Fibroblast of skin of abdomen (primary cell): ENCODE measurements at regions not wholly inside any gene's neighbourhood (a gene's known extent, or its start where the extent isn't known, plus 50 kb on each side); places are given as distances from the start of the nearest gene placed in this dataset.
"Not testable (repeated sequence)": the region's sequence is repeated elsewhere in the genome, so short reads cannot be mapped to it uniquely, and the experiment has no call there.

ENCODE experiments used
- DNase-seq: peaks from one replicate; pipeline ENCODE4 v3.0.0-alpha.2; 2013

GRCh38 chr20:4431446-4431845 lies 182.4 kb upstream of the ADRA1D start:
- no peak for DNase-seq

DNA sequence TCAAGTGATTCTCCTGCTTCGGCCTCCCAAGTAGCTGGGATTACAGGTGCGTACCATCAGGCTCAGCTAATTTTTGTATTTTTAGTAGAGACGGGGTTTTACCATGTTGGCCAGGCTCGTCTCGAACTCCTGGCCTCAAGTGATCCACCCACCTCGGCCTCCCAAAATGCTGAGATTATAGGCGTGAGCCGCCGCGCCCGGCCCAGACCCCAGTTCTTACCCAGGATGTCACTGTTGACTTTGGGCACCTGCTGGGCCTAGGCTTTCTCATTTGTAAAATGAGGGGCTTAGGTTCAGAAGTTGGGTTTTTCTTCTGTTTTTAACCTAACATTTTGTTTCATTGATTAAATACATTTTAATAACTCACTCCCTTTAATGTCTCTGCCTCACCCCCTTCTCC lies 181.7 kb upstream of the ADRA1D start:
- DNase-seq = not testable (repeated sequence)

- peak; percentile 23 for DNase-seq
Measured at GRCh38 chr20:4427940-4428586, 179.0 kb upstream of the ADRA1D start.

DNA sequence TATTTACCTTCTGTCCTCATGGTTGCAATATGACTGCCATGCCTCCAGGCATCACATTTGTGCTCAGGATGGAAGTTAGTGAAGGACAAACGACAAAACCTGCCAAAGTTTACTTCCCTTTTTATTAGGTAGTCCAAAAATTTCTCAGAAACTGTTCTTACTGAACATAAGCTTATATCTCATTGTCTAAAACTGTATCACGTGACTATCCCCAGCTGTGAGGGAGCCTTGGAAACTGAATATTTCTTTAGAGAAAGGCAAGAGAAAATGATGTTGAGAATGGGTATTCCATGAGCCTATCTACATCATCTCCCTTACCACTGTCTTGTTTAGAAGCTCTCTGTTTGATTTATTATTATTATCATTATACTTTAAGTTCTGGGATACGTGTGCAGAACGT lies 169.1 kb upstream of the ADRA1D start:
- no peak for DNase-seq

DNA sequence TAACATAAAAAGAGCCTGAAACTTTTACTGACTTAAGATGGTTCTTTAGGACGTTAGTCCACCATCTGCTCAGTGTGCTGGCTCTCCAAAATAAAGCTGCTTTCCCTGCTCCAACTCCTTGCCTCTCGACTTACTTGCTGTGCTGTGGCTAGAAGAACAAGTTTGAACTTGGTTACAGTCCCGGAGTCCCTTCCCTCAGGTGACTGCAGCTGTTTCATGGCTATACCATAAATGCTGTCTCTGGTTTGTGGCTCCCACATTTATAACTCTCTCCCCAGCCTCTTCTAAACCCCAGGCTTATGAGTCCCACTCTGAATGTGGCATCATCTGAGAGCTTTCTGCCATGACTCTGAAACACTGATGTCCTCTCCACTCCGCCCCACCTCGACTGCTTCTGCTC lies 166.2 kb upstream of the ADRA1D start:
- no peak for DNase-seq

DNA sequence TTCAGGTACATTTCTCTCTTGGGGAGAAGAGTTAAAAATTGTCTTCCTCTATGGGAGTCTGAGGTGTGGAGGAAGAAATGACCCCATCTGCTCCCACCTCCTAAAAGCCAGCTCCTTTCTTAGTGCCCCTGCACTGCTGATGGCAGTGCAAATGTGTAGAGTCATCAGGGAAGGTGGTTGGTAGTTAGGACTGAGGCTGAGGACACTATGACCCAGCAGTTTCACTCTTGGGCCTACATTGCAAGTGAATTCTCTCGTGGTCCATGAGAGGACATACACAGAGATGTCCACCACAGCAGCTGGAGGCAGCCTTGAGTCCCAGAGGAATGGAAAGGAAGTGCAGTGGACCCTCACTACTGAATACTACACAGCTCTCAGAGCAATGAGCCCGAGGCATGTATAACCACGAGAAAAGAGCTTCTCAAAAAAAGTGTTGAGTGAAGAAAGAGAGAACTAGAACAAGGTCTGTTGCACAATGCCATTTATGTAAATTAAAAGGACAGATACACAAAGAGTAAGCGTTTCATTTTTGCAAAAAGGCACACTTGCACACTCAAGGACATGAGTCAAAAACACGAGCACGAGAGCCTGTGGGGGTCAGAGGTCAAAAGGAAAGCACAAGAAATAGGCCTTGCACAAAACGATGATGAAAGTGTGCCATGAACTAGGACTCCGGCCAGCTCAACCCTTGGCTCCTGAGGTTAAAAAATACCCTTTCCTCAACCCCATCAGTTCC lies 164.4 kb upstream of the ADRA1D start:
- no peak for DNase-seq

- DNase-seq = no peak
Measured at GRCh38 chr20:4412216-4412615, 163.1 kb upstream of the ADRA1D start.

DNA sequence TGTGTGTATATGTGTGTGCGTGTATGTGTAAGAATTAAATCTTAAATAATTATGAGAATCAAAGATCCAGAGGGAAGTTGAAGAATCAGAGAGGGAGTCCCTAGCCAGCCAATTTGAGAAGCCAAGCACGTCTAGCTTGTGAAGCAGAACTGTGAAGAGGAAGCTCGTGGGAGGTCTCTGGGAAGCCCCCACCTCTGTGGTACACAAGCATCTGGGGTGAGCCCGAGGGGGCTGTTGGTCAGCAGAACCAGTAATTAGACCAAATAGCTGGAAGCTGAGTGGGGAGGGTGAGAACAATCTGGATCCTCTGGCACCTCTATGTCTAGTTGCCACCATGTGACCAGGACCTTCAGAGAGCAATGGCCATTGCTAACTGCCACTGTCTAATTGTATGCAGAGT lies 162.7 kb upstream of the ADRA1D start:
- DNase-seq = no peak

GRCh38 chr20:4406627-4407026 lies 157.5 kb upstream of the ADRA1D start:
- peak; percentile 78 for DNase-seq

DNA sequence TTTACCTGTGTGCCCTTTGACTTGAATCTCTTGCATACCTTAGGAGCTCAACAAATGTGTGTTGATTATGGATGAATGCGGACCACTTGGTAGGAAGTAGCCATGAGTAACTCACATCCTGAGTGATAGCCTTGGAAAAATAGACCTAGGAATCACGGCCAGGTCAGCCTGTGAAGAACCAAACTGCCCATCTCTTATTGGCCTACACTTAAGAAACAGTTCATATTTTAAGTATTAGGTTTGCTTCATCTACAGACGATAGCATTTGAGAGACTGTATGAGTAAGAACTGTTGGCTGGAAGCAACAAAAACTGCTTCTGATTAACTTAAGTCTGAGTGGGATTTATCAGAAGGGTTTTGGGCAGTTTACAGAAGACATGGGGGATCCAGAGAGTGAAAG lies 152.5 kb upstream of the ADRA1D start:
- peak; percentile 27 for DNase-seq

DNA sequence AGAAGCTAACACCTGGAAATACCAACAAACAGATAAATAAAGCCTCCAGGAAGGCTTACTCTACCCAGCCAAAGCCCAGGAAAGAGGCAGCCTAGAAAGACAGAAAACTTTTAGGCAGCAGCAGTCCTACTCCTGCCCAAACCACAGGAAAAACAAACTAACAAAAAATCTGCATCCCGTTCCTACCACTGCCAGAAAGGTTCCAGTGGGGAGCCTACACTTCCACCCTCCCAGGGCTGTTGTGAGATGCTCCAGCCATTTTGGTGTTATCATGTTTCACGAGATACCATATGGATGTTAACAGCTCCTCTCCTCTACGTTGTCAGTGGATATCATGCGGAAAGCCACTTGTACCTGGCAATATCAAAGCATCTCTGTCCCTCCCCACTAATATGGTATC lies 135.9 kb upstream of the ADRA1D start:
- DNase-seq = no peak

DNA sequence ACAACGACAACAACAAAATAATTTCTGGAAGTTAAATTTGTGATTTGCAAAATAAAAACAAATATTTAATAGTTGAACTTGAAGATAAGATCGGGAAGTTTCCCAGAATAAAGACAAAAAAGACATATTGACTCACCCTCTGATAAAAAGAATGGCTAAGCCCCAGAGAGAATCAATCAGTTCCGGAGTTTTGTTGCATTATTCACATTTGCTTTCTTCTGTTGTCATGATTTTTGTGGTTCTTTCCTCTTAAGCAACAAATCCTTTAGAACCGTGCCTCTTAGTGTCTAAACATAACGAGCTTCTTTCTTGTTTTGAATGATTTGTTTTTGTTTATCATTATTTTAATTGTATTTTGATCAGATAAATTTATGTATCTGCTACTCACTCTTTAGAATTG lies 134.9 kb upstream of the ADRA1D start:
- DNase-seq = peak; percentile 43

GRCh38 chr20:4375881-4376280 lies 126.8 kb upstream of the ADRA1D start:
- DNase-seq = peak; percentile 95

DNA sequence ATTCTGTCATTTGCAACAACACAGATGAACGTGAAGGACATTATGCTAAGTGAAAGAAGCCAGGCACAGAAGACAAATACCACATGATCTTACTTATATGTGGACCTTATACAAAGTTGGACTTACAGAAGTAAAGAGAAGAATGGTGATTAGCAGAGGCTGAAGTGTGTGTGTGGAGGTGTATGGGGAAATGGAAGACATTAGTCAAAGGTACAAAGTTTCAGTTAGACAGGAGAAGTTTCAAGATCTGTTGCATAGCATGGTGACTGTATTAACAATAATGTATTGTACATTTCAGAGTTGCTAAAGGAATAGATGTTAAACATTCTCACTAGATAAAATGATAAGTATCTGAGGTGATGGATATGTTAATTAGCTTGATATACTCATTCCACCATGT lies 124.4 kb upstream of the ADRA1D start:
- DNase-seq = no peak

DNA sequence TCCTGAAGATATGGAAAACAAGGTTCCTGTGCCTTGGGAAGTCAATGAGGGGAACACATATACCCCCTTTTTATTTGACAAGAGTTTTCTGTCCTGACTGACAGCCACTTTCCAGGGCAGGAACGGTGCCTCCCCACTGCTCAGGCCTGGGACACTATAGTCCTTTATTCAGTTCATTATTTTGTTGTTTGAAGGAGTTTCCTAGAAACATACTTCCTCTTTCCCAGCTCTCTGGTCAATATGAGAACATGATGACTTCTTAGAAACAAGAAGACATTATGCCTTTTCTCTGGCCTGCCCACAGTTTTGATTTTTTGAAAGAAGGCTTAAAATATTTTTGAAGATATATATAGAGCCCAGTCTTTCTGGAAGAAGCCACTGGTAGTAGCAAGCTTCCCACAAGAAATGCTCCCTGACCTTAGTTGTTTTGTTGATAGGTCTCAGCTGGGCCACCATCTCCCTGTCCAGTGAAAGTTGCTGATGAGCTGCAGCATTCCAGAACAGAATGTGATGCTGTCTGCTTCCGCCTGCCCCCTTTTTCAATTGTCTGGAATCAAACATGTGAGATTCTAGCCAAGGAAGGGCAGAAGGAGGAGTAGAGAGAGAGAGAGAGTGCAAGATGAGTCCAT lies 122.7 kb upstream of the ADRA1D start:
- DNase-seq = no peak

DNA sequence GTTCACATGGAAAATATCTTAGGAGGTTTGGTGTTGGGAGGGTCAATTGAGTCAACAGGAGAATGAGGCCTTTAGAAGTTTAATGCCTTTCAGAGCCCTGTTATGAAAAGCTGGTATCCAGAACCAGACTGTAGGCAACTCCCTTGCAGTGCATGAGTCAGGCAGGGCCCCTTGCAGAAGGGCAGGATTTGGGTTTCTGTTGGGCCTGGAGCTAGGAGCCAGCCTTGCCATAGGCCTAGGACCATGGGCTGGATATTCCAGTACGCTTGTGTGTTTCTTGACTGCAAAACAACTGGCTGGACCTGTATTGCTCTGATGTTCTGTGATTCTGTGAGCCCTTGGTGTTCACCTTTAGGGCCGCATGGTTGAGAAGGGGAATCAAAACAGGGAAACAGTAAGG lies 121.8 kb upstream of the ADRA1D start:
- no peak for DNase-seq

- no peak for DNase-seq
Measured at GRCh38 chr20:4369798-4370124, 120.7 kb upstream of the ADRA1D start.

GRCh38 chr20:4369119-4369797 lies 120.2 kb upstream of the ADRA1D start:
- no peak for DNase-seq

DNA sequence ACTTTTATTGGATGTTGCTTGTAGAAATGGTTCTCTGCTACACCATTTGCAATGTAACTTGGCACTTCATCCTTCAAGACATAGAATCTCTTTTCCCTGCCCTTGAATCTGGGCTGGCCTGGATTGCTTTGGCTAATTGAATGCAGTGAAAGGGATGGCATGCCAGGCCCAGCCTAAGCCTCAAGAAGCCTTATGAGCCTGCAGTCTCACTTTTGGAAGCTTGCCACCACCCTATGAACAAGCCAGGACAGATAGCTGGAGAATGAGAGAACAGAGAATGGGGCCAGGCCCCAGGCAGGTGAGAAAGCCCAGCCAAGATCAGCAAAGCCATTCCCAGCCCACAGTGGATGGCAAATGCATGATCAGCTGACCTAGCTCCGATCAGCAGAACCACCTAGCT lies 117.0 kb upstream of the ADRA1D start:
- DNase-seq = no peak

DNA sequence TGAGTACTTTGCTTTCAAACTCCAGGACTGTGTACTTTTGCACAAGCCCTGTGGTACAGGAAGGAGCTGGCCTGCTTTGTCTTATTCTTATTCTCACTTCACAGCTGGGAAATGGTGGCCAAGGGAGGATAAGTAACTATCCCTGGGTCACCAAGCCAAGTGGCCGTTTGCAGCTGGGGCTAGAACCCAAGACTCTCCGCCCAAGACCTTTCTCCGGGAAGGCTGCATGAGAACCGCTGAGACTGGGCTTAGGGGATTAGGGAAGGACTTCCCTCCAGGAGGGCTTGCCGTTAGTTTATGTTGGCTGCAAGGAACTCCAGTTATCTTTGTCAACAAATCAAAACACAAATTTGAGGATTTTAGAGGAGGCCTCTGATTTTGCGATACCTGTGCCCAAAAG lies 109.5 kb upstream of the ADRA1D start:
- no peak for DNase-seq

DNA sequence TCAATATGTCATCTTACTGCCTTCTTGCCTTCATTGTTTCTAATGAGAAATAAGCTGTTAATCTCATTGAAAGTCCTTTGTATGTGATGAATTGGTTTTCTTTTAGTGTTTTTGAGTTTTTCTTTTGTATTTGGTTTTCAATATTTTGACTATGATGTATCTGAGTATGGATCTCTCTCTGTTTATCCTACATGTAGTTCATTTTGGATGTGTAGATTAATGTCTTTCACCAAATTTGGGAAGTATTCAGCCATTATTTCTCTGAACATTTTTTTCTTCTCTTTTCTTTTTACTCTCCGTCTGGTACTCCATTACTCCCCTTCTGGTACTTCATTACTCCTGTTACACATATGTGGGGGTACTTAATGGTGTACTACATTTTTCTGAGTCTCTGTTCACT lies 103.3 kb upstream of the ADRA1D start:
- no peak for DNase-seq

DNA sequence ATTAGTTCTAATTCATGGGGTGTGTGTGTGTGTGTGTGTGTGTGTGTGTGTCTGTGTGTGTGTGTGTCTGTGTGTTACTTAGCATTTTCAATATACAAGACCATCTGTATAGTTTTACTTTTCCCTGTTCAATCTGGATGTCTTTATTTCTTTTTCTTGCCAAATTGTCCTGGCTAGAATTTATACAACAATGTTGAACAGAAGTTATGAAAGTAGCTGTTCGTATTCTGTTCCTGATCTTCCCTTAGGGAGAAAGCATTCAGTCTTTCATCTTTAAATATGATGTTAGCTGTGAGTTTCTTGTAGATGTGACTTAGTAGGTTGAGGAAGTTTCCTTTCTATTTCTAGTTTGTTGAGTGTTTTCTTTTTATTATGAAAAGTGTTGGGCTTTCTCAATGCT lies 101.0 kb upstream of the ADRA1D start:
- no peak for DNase-seq

DNA sequence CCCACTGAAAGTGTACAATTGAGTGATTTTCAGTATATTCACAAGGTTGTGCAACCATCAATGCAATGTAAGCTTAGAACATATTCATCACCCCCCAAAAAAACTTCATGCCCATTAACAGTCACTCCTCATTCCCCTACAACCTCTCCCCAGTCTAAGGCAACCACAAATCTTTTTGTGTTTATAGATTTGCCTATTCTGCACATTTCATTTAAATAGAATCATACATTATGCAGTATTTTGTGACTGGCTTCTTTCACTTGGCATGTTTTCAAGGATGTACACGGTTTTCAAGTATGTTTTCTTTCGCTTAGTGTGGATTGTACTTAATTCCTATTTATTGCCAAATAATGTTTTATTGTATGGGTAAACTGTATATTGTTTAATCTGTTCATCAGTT lies 95.6 kb upstream of the ADRA1D start:
- DNase-seq = peak; percentile 78

DNA sequence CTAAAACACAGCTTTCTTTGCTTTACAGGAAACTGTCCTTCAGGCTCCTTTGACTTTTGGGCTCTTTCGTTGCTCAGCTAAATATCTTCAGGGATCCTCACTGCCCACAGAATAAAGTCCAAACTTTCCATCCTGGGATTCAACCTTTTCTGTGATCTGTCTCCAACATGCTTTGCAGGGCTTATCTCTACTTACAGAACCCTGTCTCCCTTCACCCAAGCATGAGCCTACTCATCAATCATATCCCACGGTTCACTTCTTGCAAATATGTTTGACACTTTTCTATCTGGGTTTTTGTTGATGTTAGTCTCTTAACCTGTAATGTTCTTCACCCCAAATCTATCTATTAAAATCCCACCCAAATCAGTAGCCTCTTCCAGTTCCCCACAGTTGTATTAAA lies 93.5 kb upstream of the ADRA1D start:
- no peak for DNase-seq
